NOMO-1 (cell line): ENCODE measurements at regions not wholly inside any gene's neighbourhood (a gene's known extent, or its start where the extent isn't known, plus 50 kb on each side); places are given as distances from the start of the nearest gene placed in this dataset.
A peak's percentile ranks its signal among the peaks of the same experiment; 100 is the strongest.
"Not testable (repeated sequence)": the region's sequence is repeated elsewhere in the genome, so short reads cannot be mapped to it uniquely, and the experiment has no call there.

ENCODE experiments used
- DNase-seq, 2 experiments: peaks; one replicate each; lab custom pipeline; 2025; ENCODE audit not compliant: unreplicated experiment in 2 of 2; lab: John Stamatoyannopoulos, UW

DNA sequence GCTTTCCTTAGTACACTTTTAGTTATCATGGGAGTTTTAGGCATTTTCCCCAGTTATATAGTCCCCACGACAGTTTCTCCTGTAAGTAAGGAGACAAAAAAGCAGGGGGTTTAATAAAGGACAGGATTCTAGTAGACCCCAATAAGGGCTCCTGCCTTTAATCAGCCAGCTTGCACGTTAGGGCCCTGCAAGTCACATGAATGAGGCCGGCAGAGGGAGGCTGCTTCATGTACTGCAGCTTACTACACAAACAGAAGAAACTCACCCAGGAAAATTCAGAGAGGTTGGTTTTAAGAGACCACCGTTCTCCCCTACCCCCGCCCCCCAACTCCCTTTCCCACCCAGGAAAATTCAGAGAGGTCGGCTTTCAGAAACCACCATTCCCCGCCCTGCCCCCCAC, 229.7 kb upstream of the MOCS1 start:
- DNase-seq = no peak

DNA sequence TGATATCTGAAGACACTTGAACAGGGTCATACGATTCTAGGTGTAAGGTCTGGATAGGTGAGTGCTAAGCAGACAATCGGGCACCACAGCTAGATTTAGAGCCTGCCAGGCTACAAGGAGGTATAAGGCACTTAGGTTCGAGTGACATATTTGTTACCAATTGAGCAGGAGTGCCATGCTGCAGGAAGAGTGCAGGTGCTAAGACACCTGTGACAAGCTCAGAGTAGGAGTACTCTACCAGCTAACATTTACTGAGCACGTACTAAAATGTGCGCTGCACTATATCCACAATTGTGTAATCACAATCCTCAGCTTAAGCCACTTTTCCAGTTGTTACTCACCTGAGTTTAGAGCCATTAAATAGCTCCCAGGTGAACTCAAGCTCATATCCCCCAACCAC, 227.8 kb upstream of the MOCS1 start:
- no peak for DNase-seq

GRCh38 chr6:40160826-40161225, 226.6 kb upstream of the MOCS1 start:
- no peak for DNase-seq

DNA sequence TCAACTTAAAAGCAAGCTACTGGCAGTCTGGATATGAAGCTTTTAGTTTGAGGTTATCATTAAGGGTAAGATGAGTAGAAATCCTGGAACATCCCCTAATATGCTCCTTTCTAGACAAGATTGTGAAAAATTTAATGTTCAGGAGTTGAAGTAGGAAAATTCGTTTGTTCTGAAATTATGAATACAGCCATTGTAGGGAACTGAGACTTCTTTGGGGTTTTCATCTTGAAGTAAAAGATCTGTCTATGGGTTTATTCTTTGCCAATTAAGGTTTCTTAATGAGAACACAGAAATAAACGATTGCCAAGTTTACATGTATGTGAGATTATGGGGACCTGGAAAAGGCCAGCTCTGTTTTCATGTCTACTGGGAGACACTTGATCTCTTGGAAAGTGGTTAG, 225.6 kb upstream of the MOCS1 start:
- DNase-seq = no peak

- no peak for DNase-seq
These were observed 218.6 kb upstream of the MOCS1 start for GRCh38 chr6:40152701-40153436.

GRCh38 chr6:40152196-40152595, 217.9 kb upstream of the MOCS1 start:
- no peak for DNase-seq

DNA sequence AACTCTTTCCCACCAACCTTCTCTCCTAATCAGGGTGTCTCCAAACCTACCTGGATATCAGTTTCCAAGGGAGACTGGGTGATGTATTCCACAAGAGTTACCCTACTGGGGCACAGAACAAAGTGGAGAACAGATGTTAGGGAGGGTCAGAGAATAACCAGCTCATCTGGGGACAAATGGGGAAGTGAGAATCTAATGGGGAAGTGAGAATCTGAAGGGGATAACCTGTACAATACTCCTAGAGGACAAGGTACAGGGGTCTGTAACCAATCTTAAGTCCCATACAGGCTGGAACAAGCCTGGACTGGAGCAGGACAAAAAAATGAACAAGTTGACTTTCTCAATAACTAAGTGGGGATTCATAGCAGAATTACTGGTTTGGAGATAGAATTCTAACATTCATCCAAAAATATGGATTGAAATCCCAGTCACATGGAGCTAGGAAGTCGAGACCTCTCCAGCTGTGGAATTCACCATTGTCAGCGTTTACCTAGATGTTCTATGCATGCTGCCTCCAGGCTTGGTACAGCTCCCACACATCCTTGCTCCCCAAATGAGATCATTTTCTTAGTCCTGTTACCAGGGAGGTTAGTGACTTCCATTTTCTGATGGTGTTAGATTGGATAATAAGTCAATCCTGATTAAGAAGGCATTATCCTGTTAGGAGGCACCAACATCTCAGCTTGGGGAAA, 214.8 kb upstream of the MOCS1 start:
- peak; percentile 16 to 73 for DNase-seq

DNA sequence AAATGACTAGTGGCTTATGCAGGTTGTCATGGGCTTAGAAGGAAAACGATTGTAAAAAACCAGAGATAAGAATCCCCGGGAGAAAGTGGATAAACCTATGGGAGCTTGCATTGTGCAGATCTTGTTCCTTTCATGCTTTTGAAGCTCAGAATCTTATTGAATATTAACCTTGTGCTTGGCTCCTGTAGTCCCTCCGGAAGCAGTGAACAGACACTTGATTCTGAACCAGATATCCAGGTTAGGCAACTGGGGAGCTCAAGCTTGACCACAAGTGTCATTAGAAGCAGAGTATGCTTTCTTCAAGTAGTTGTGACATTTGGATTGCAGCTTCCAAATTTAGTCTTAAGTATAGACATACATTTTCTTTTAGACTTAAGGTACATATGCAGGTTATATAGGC, 212.6 kb upstream of the MOCS1 start:
- no peak for DNase-seq

- no peak for DNase-seq
These were observed 205.2 kb upstream of the MOCS1 start for GRCh38 chr6:40139447-40139846.

- no peak for DNase-seq
These were observed 204.0 kb upstream of the MOCS1 start for GRCh38 chr6:40138273-40138720.

GRCh38 chr6:40135491-40136072, 201.3 kb upstream of the MOCS1 start:
- no peak for DNase-seq

GRCh38 chr6:40133981-40134380, 199.7 kb upstream of the MOCS1 start:
- not testable (repeated sequence) for DNase-seq

DNA sequence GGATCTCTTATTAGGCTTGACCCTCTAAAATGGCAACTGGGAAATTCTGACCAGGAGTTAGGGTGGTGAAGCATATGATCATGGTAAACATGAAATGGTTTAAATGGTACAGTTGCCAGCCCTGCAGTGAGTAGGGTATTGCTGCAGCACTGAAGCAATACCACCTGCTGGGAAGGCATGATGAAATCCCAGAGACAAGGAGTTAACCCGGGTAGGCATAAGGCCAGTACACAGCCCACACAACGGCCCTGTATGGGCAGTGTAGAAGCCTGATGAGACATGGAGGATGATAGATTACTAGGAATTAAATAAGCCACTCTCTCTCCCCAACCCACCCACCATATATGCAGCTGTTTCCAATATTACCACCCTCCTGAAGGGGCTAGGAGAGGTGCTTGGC, 197.4 kb upstream of the MOCS1 start:
- no peak for DNase-seq

DNA sequence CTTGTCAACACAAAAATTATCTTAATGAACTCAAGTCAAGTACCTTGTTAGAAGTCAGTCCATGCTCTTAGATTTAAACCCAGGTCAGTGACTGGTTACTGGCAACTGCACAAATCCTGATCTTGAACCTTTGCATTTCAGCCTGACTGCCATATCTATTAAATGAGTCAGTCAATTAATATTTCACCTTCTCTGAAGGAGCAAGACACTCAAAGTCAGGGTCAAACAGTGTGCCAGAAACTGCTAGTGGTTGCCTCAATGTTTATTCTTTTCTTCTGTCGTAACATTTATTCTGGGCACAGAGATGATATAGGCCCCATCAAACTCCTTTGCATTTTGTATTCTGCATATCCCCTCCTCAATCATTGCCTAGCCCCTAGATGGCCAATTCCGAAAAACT, 193.9 kb upstream of the MOCS1 start:
- no peak for DNase-seq

- no peak for DNase-seq
These were observed 191.6 kb upstream of the MOCS1 start for GRCh38 chr6:40125680-40126394.

- DNase-seq = no peak
These were observed 190.7 kb upstream of the MOCS1 start for GRCh38 chr6:40124924-40125323.

DNA sequence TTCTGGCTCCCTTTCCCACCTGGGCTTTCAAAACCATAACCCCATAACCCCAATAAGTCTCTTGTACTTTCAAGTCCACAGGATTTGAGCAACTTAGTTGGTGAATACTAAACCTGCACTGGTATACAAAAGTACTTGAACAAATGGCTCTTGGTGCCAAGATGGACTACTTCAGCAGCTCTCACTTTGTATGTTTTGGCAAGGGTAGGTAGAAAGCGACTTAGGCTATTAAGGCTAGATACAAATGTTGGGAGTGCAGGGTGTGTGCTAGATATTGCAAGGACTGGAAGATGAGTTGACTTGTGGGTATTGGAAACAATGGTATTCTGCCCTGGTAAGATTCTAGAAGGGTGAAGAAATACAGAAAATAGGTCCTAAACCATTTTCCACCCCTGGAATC, 182.6 kb upstream of the MOCS1 start:
- DNase-seq = no peak

DNA sequence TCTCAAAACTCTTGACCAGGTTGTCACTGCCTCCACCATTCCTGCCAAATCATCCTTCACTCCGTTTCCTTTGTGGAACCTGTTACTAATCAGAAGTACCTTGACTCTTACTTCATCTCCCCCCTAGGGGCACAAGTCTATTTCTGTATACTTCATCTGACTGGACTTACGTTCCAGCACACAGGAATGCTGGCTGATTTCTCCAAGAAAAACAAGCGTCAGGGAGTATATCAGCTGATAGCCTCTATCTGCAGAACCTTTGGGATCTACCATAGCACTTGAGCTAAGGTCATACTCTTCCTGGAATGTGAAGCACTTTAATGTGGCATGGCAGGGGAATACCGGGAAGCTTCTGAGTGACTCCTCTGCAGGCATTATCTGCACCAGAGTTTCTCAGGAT, 178.1 kb upstream of the MOCS1 start:
- no peak for DNase-seq

GRCh38 chr6:40108736-40109135, 174.5 kb upstream of the MOCS1 start:
- DNase-seq = no peak

GRCh38 chr6:40106840-40107239, 172.6 kb upstream of the MOCS1 start:
- no peak for DNase-seq

DNA sequence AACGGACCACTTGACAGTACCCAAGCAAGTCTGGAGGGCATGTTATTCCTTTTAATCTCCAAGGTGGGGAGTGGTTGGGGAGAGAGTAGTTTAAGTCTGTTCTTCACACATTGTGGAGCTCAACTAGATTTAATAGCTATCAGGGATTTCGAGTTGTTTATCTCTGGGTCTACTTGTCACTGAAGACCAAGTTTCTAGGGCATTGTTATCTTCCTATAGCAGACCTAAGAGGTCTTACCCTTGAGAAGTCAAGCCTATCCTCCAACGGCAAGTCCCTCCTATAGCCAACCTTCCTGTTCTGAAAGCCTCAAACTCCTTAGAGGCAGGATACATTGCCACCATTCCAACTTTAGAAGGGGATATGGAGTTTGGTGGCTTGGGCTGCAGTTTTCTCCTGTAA, 164.5 kb upstream of the MOCS1 start:
- no peak for DNase-seq
